Adrenal gland (tissue), 5 donors: ENCODE measurements at regions not wholly inside any gene's neighbourhood (a gene's known extent, or its start where the extent isn't known, plus 50 kb on each side); places are given as distances from the start of the nearest gene placed in this dataset.

ENCODE experiments used
- POLR2A ChIP-seq, 2 donors: fragments of 450-650 bp; IDR thresholded peaks; one replicate each; pipeline ENCODE4 v1.6.1; 2017; ENCODE audit warnings: antibody characterized with exemption in 2 of 2, mild to moderate bottlenecking in 2 of 2, moderate library complexity in 1 of 2
- TF ChIP-seq, protein P1 (sequence below), 6 experiments: fragments of 450-650 bp in 4 of 6; fragments of 200-600 bp in 2 of 6; sonication (generic) in 1 of 6; IDR thresholded peaks; 1 replicate in 5 of 6; 2 replicates in 1 of 6; pipeline versions ENCODE4 v1.5.1 to v1.8.0; 2016 to 2021; ENCODE audit warnings: antibody characterized with exemption in 6 of 6, mild to moderate bottlenecking in 2 of 6, moderate library complexity in 1 of 6
- donor health status: DM: no; HTN: no; CAD: no.

DNA sequence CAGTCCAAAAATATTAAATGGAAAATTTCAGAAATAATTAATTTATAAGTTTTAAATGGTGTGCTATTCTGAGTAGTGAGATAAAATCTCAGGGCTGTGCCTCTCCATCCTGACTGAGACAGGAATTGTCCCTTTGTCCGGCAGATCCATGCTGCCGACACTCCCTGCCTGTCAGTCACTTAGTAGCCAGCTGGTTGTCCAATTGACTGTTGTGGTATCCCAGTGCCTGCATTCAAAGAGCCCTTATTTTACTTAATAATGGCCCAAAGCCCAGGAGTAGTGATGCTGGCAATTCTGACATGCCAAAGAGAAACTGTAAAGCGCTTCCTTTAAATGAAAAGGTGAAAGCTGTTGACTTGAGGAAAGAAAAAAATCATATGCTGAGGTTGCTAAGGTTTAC is 157.5 kb downstream of the ENC1 start:
- TF ChIP-seq, protein P1, sequence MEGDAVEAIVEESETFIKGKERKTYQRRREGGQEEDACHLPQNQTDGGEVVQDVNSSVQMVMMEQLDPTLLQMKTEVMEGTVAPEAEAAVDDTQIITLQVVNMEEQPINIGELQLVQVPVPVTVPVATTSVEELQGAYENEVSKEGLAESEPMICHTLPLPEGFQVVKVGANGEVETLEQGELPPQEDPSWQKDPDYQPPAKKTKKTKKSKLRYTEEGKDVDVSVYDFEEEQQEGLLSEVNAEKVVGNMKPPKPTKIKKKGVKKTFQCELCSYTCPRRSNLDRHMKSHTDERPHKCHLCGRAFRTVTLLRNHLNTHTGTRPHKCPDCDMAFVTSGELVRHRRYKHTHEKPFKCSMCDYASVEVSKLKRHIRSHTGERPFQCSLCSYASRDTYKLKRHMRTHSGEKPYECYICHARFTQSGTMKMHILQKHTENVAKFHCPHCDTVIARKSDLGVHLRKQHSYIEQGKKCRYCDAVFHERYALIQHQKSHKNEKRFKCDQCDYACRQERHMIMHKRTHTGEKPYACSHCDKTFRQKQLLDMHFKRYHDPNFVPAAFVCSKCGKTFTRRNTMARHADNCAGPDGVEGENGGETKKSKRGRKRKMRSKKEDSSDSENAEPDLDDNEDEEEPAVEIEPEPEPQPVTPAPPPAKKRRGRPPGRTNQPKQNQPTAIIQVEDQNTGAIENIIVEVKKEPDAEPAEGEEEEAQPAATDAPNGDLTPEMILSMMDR (IDR thresholded peaks at IDR 0.05): no peak
- TF ChIP-seq POLR2A (IDR thresholded peaks at IDR 0.05): no peak
